Ovary (tissue), 7 donors: ENCODE measurements at regions not wholly inside any gene's neighbourhood (a gene's known extent, or its start where the extent isn't known, plus 50 kb on each side); places are given as distances from the start of the nearest gene placed in this dataset.
"Not testable (repeated sequence)": the region's sequence is repeated elsewhere in the genome, so short reads cannot be mapped to it uniquely, and the experiment has no call there.

Experiments used
- DNase-seq, 5 donors: peaks; one replicate each; pipeline ENCODE4 v3.0.0-alpha.2; 2019 to 2020
- H3K27ac ChIP-seq, 2 donors: fragments of 200-600 bp; one replicate each; pipeline versions ENCODE4 v1.5.1 to v1.8.0; 2019 to 2022
- H3K27me3 ChIP-seq: fragments of 200-600 bp; one replicate; pipeline ENCODE4 v1.8.0; 2022
- H3K36me3 ChIP-seq: fragments of 200-600 bp; sonication (generic); one replicate; pipeline ENCODE4 v1.5.1; 2019
- H3K4me1 ChIP-seq: one replicate; pipeline ENCODE4 v1.8.1; 2013; ENCODE audit warnings: mild to moderate bottlenecking, moderate library complexity; ENCODE audit not compliant: insufficient read depth
- H3K4me3 ChIP-seq: fragments of 200-600 bp; sonication (generic); one replicate; pipeline ENCODE4 v1.5.1; 2017
- H3K9me3 ChIP-seq, 2 donors: fragments of 200-600 bp in 1 of 2; sonication (generic) in 1 of 2; one replicate each; pipeline versions ENCODE4 v1.5.1 to v1.8.1; 2013 to 2019; ENCODE audit warnings: mild to moderate bottlenecking in 1 of 2, moderate library complexity in 1 of 2
- EP300 ChIP-seq: sonication (generic); formaldehyde crosslinking; IDR thresholded peaks from one replicate; pipeline ENCODE4 v1.6.1; 2017; ENCODE audit warnings: antibody characterized with exemption
- POLR2A ChIP-seq: fragments of 450-650 bp; IDR thresholded peaks from one replicate; pipeline ENCODE4 v1.6.1; 2017; ENCODE audit warnings: antibody characterized with exemption, mild to moderate bottlenecking, moderate library complexity
- WGBS, 3 donors: extraction: QIAGEN DNeasy Blood & Tissue Kit in 1 of 3; methylation state at CpG; one replicate each; pipeline versions ENCODE4 v1.1.5 to v1.1.7; 2013 to 2017; 5-methylcytosine and 5-hydroxymethylcytosine counted together
- intact Hi-C, 4 donors: fragments of 100-400 bp; cut with DNase I; formaldehyde crosslinking; loops; one replicate each; pipeline versions ENCODE4 v1.11.0 to v1.15.1; 2022 to 2023
- TF ChIP-seq, protein P1 (sequence below), 3 donors: fragments of 450-650 bp in 2 of 3; fragments of 200-600 bp in 1 of 3; IDR thresholded peaks; one replicate each; pipeline versions ENCODE4 v1.5.1 to v1.8.0; 2016 to 2022; ENCODE audit warnings: antibody characterized with exemption in 3 of 3, mild to moderate bottlenecking in 1 of 3
- donor health status: DM: no; HTN: no; CAD: no; lungs with moderate emphysema.
- donor health status: DM: no; HTN: no; CAD: no.
- donor health status: Bipolar disorder and iron deficiency.
- donor health status: DM: no; HTN: no; CAD: no.
- donor health status: DM: yes; HTN: yes; CAD: no.

DNA sequence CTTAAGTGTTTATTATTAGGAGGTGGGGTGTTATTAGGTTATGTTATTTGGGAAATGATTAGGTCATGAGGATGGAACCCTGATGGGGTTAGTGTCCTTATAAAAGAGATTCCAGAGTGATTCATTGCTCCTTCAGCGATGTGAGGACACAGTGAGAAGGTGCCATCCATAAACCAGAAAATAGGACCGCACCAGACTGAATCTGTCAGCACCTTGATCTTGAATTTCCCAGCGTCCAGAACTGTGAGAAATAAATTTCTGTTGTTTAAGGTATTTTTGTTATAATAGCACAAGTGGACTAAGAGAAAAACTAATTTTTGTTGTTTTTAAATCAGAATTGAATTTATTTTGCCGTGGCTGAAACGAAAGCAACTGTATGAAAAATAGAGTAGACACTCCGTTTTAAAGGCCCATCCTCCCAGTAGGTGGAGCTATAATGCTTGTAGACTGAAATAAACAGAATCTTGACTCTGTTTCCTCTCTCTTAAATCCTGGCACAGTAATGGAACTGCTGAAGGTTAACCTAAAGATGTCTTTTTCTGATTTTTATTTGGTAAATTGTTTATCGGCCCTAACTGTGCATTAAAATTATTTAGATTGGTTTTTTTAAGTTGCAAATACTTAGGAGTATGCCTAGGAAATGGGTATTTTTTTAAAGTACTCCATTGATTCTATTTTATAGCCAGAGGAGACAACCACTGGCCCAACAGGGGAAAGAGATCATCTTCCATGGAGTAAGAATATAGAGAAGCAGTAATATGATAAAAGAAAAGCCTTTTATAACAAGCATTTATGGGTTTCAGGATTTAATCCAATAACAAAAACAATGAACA is 133.2 kb upstream of the ADAMTS3 start:
- intact Hi-C loops: loop anchor here in 1 of 4 donors (10.0 kb wide), 1 partner anchor 213 kb away; no protein-coding TSS in a partner anchor

DNA sequence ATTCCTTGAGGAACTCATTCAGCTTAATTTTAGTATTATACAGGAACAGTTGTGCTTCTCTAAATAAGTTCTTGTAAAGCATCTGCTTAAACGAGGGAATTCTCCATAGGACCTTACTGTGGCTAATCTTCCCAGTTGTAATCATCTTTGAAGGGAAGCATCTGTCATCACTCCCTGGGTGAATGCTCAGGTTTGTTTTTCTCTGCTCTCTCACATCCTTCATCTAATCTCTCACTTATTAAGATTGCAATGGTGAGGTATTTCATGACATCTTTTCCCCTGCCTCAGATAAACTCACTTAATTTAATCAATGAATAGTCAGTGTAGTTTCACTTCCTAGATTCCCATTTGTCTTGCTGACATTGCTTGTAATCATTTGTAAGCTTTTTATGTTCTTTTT is 121.8 kb upstream of the ADAMTS3 start:
- TF ChIP-seq POLR2A: no peak

More for the DNA sequence above, 133.2 kb upstream of the ADAMTS3 start:
- Histone ChIP-seq H3K27me3 (no peaks in the 10 kb centered on the region), H3K9me3 (no peaks in the 10 kb centered on the region), H3K36me3 (no peaks in the 10 kb centered on the region), H3K27ac (no peak overlapping the region), H3K4me3 (peak overlapping the region; percentile 23), H3K4me1 (no peaks in the 10 kb centered on the region)
- WGBS, 3 donors: 7 to 15% (median 9%) methylated on average over 7 of the region's 7 CpGs
- TF ChIP-seq, protein P1, sequence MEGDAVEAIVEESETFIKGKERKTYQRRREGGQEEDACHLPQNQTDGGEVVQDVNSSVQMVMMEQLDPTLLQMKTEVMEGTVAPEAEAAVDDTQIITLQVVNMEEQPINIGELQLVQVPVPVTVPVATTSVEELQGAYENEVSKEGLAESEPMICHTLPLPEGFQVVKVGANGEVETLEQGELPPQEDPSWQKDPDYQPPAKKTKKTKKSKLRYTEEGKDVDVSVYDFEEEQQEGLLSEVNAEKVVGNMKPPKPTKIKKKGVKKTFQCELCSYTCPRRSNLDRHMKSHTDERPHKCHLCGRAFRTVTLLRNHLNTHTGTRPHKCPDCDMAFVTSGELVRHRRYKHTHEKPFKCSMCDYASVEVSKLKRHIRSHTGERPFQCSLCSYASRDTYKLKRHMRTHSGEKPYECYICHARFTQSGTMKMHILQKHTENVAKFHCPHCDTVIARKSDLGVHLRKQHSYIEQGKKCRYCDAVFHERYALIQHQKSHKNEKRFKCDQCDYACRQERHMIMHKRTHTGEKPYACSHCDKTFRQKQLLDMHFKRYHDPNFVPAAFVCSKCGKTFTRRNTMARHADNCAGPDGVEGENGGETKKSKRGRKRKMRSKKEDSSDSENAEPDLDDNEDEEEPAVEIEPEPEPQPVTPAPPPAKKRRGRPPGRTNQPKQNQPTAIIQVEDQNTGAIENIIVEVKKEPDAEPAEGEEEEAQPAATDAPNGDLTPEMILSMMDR (IDR thresholded peaks at IDR 0.05): peak; percentile 29 to 62 (median 30)
- no peak for TF ChIP-seq POLR2A
- TF ChIP-seq EP300: no peak
- peak in 2 of 5 donors; percentile 29 to 42 for DNase-seq

DNA sequence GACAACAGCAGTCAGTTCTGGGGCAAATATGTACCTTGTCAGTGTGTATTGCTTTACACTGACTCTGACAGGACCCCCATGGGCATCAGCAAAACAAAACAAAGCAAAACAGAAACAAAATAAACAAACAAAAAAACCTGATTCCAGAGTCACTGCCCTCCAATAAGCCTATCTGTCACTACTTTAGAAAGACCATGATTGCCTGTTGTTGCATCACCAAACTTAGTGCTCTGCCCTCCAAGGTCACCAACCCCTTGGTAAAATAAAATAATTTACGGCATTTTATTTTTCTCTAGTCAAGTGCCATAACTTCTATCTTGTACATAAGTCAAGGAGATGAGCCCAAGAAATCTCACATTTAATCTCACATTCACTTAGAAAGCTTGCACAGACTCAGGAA is 120.9 kb upstream of the ADAMTS3 start:
- Histone ChIP-seq H3K9me3 (no peaks in the 10 kb centered on the region), H3K4me1 (no peaks in the 10 kb centered on the region), H3K36me3 (no peaks in the 10 kb centered on the region), H3K4me3 (no peak overlapping the region), H3K27me3 (no peaks in the 10 kb centered on the region), H3K27ac (no peak overlapping the region)
- 61 to 79% (median 65%) methylated on average over 1 of the region's 1 CpG for WGBS, 3 donors
- intact Hi-C loops: loop anchor here in 1 of 4 donors (5.0 kb wide), 1 partner anchor 1757 kb away; the partner anchor contains the start of gene AREG
- TF ChIP-seq EP300 (no peak), POLR2A (no peak)
- TF ChIP-seq, protein P1 (IDR thresholded peaks at IDR 0.05): no peak
- no peak for DNase-seq

More for the DNA sequence above, 121.8 kb upstream of the ADAMTS3 start:
- H3K27ac ChIP-seq: no peak overlapping the region
- intact Hi-C loops: no loop called here
- no peaks in the 10 kb centered on the region for H3K27me3 ChIP-seq
- no peaks in the 10 kb centered on the region for H3K9me3 ChIP-seq
- no peak overlapping the region for H3K4me3 ChIP-seq
- no peaks in the 10 kb centered on the region for H3K36me3 ChIP-seq
- no peak for DNase-seq
- WGBS, 3 donors: 0 to 4% (median 3%) methylated on average over 1 of the region's 1 CpG
- H3K4me1 ChIP-seq: no peaks in the 10 kb centered on the region

DNA sequence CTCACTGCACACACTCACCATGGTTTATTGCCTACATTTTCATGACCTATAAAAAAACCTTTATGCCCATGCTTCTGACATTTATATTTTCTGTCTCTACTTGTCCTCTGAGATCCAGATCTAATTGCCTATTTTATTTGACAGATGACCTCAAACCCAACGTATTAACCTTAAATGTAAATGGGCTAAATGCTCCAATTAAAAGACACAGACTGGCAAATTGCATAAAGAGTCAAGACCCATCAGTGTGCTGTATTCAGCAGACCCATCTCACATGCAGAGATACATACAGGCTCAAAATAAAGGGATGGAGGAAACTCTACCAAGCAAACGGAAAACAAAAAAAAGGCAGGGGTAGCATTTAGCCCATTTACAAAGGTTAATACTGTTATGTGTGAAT is 117.4 kb upstream of the ADAMTS3 start:
- H3K27me3 ChIP-seq, H3K4me3 ChIP-seq, H3K4me1 ChIP-seq, DNase-seq, H3K9me3 ChIP-seq, H3K27ac ChIP-seq, H3K36me3 ChIP-seq: not testable (repeated sequence)
- intact Hi-C loops: loop anchor here in 1 of 4 donors (5.0 kb wide), 1 partner anchor 1761 kb away; the partner anchor contains the start of gene AREG
- 74 to 86% (median 81%) methylated on average over 2 of the region's 2 CpGs for WGBS, 3 donors

DNA sequence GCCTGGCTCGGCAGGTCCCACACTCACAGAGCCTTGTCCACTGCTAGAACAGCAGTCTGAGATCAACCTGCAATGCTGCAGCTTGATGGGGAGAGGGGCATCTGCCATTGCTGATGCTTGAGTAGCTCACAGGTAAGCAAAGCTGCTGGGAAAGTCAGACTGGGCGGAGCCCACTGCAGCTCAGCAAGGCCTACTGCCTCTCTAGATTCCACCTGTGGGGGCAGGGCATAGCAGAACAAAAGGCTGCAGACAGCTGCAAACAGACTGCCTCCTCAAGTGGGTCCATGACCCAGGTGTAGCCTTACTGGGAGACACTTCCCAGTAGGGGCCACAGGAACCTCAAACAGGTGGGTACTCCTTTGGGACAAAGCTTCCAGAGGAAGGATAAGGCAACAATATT is 110.6 kb upstream of the ADAMTS3 start:
- no peaks in the 10 kb centered on the region for H3K9me3 ChIP-seq
- 59 to 83% (median 72%) methylated on average over 2 of the region's 2 CpGs for WGBS, 3 donors
- intact Hi-C loops: no loop called here

More for the DNA sequence above, 110.6 kb upstream of the ADAMTS3 start:
- DNase-seq: no peak
- TF ChIP-seq, protein P1 (IDR thresholded peaks at IDR 0.05): no peak
- TF ChIP-seq POLR2A (no peak), EP300 (no peak)
- H3K36me3 ChIP-seq: no peaks in the 10 kb centered on the region
- H3K27ac ChIP-seq: no peak overlapping the region
- no peaks in the 10 kb centered on the region for H3K27me3 ChIP-seq
- H3K4me1 ChIP-seq: no peaks in the 10 kb centered on the region
- no peak overlapping the region for H3K4me3 ChIP-seq
